D721Med (cell line): ENCODE measurements at regions not wholly inside any gene's neighbourhood (a gene's known extent, or its start where the extent isn't known, plus 50 kb on each side); places are given as distances from the start of the nearest gene placed in this dataset.

Source experiments
- DNase-seq: peaks from one replicate; pipeline ENCODE4 v3.0.0; 2011; ENCODE audit warnings: low spot score; ENCODE audit not compliant: insufficient read length
- FAIRE-seq: peaks from 2 replicates; lab custom pipeline; 2011; peaks lifted over from hg19 to GRCh38; lab: Jason Lieb, UNC
- CTCF ChIP-seq: IDR thresholded peaks from 2 replicates; pipeline ENCODE4 v1.5.1; 2012; ENCODE audit warnings: mild to moderate bottlenecking, control low read depth; ENCODE audit not compliant: insufficient read depth; ENCODE audit errors: missing control alignments

GRCh38 chr3:22729212-22729611, 473.9 kb upstream of the UBE2E2 start:
- FAIRE-seq (no peak), DNase-seq (no peak)
- TF ChIP-seq CTCF: no peak

- FAIRE-seq (no peak), DNase-seq (no peak)
- TF ChIP-seq CTCF: peak; percentile 31
These were observed 473.1 kb upstream of the UBE2E2 start for GRCh38 chr3:22729981-22730380.

- TF ChIP-seq CTCF: no peak
- no peak for DNase-seq
- FAIRE-seq: no peak
These were observed 472.4 kb upstream of the UBE2E2 start for GRCh38 chr3:22730701-22731100.

- no peak for TF ChIP-seq CTCF
- DNase-seq: no peak
- FAIRE-seq: no peak
These were observed 471.2 kb upstream of the UBE2E2 start for GRCh38 chr3:22731901-22732300.

- TF ChIP-seq CTCF: no peak
- FAIRE-seq (no peak), DNase-seq (no peak)
These were observed 470.5 kb upstream of the UBE2E2 start for GRCh38 chr3:22732641-22733040.

GRCh38 chr3:22734207-22734606, 468.9 kb upstream of the UBE2E2 start:
- TF ChIP-seq CTCF: no peak
- no peak for FAIRE-seq
- no peak for DNase-seq

GRCh38 chr3:22734756-22735155, 468.4 kb upstream of the UBE2E2 start:
- no peak for TF ChIP-seq CTCF
- no peak for FAIRE-seq
- DNase-seq: no peak
